HG03196 (cell line): ENCODE measurements at regions not wholly inside any gene's neighbourhood (a gene's known extent, or its start where the extent isn't known, plus 50 kb on each side); places are given as distances from the start of the nearest gene placed in this dataset.

Source experiments
- ATAC-seq: cut with Tn5 transposase; IDR thresholded peaks from one replicate; pipeline ENCODE4 v1.9.1; 2021; ENCODE audit not compliant: unreplicated experiment

GRCh38 chr22:48579043-48579927, 1248.4 kb downstream of the BRD1 start:
- ATAC-seq, result no peak

GRCh38 chr22:48578138-48579042, 1249.3 kb downstream of the BRD1 start:
- no peak for ATAC-seq

GRCh38 chr22:48577691-48578090, 1250.0 kb downstream of the BRD1 start:
- no peak for ATAC-seq

- ATAC-seq, result no peak
Measured at GRCh38 chr22:48577014-48577690, 1250.5 kb downstream of the BRD1 start.

- no peak for ATAC-seq
Measured at GRCh38 chr22:48576333-48577013, 1251.2 kb downstream of the BRD1 start.

GRCh38 chr22:48575618-48576332, 1251.9 kb downstream of the BRD1 start:
- no peak for ATAC-seq

GRCh38 chr22:48574776-48575617, 1252.7 kb downstream of the BRD1 start:
- ATAC-seq, result no peak

- ATAC-seq, result no peak
Measured at GRCh38 chr22:48573766-48574165, 1253.9 kb downstream of the BRD1 start.

GRCh38 chr22:48572951-48573350, 1254.7 kb downstream of the BRD1 start:
- ATAC-seq, result no peak

- no peak for ATAC-seq
Measured at GRCh38 chr22:48570912-48571311, 1256.8 kb downstream of the BRD1 start.

- no peak for ATAC-seq
Measured at GRCh38 chr22:48569476-48570233, 1258.0 kb downstream of the BRD1 start.

GRCh38 chr22:48568736-48569330, 1258.8 kb downstream of the BRD1 start:
- ATAC-seq, result no peak

GRCh38 chr22:48567213-48567975, 1260.3 kb downstream of the BRD1 start:
- no peak for ATAC-seq

- no peak for ATAC-seq
Measured at GRCh38 chr22:48566741-48567140, 1260.9 kb downstream of the BRD1 start.

- ATAC-seq, result no peak
Measured at GRCh38 chr22:48565901-48566501, 1261.7 kb downstream of the BRD1 start.

- no peak for ATAC-seq
Measured at GRCh38 chr22:48564995-48565394, 1262.7 kb downstream of the BRD1 start.

GRCh38 chr22:48563966-48564330, 1263.7 kb downstream of the BRD1 start:
- no peak for ATAC-seq
